ENCODE measurements at regions not wholly inside any gene's neighbourhood (a gene's known extent, or its start where the extent isn't known, plus 50 kb on each side); places are given as distances from the start of the nearest gene placed in this dataset.
"Not testable (repeated sequence)": the region's sequence is repeated elsewhere in the genome, so short reads cannot be mapped to it uniquely, and the experiment has no call there.

- DNase-seq = no peak
- ATAC-seq = no peak
Observed at GRCh38 chr13:68645814-68646213, 1415.7 kb upstream of the PCDH9 start.

DNA sequence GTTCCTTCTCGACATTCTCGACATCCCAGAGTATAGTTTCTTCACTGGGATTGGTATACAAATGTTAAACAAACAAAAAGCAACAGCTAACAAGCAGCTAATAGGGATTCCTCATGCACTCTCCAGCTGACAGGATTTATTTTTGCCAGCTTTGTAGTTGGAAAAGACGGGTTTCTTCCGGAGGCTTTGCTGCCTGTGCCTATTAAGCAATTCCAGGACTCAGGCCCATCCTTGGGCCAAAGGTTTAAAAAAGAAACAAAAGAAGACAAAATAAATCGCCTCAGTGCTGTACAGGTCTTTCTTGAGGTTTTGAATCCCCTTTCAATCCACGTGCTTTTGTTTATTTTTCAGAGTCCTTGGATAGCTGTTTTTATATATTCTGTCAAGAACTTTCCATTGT lies 1414.5 kb upstream of the PCDH9 start:
- no peak for ATAC-seq
- no peak for DNase-seq

- no peak for ATAC-seq
- no peak for DNase-seq
Observed at GRCh38 chr13:68636784-68637183, 1406.6 kb upstream of the PCDH9 start.

- DNase-seq = no peak
- ATAC-seq = no peak
Observed at GRCh38 chr13:68628994-68629393, 1398.9 kb upstream of the PCDH9 start.

DNA sequence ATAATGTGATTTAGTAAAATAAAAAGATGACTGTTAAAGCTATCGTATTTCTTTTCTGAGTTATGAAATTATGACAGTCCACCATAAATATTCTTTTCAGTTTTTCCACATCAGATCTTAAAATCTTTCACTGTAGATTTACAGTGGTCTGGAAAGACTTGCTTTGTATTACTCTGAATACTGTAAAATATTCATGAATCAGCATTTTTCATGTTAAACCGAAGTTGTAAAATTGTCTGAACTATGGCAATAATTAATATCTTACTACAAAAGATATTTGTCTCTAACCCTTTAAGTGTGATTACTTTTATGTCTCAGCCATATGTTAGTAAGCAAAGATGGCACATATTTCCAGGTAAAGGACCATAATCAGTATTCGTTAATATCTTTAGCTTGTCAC lies 1397.2 kb upstream of the PCDH9 start:
- no peak for DNase-seq
- no peak for ATAC-seq

DNA sequence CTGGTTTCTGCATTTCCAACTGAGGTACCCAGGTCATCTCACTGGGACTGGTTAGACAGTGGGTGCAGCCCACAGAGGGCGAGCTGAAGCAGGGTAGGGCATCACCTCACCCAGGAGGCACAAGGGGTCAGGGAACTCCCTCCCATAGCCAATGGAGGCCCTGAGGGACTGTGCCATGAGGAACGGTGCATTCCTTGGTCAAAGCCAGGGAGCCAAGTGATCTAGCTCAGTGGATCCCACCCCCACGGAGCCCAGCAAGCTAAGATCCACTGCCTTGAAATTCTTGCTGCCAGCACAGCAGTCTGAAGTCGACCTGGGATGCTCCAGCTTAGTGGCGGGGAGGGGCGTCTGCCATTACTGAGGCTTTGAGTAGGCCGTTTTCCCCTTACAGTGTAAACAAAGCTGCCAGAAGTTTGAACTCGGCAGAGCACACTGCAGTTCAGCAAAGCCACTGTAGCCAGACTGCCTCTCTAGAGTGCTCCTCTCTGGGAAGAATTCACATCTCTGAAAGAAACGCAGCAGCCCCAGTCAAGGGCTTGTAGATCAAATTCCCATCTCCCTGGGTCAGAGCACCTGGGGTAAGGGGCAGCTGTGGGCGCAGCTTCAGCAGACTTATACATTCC lies 1386.6 kb upstream of the PCDH9 start:
- no peak for DNase-seq
- ATAC-seq = no peak

GRCh38 chr13:68609661-68610060 lies 1379.5 kb upstream of the PCDH9 start:
- no peak for DNase-seq
- ATAC-seq = no peak

DNA sequence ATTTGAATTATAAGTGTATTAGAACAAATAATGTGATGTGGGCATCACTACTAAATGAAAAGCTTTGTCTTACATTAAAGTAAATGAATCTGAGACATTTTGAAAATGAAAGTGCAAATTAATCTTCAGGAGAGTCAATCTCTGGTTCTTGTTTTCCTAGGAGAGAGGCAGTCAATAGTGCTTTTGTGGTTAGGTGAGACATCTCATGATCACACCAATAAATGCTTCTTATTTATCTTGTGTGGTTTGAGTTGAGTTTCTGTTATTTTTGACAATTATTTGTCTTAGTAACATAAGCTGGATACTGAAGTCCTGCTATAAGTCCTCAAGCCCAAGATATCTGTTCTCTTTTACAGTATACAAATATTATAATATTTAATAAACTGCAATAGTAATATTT lies 1378.0 kb upstream of the PCDH9 start:
- ATAC-seq = no peak
- DNase-seq = no peak

DNA sequence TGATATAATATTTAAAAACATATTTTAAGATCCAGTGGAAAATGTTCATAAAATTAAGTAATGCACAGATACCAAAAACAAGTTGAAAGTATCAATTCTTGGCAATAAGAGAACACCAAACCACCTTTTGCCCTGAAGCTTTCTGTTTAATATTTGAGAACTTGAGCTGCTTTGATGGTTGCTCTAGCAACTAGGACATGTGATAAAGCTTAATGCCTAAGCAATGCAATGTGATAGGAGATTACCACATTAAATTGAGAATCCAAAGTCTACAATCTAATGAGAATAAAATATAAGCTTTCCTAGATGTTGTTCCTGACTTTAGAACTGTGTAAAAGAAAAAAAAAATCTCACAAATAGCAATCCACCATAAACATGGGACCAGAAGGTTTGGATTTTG lies 1367.5 kb upstream of the PCDH9 start:
- ATAC-seq (no peak), DNase-seq (no peak)

- DNase-seq (no peak), ATAC-seq (no peak)
Observed at GRCh38 chr13:68588623-68589022, 1358.5 kb upstream of the PCDH9 start.

- no peak for ATAC-seq
- DNase-seq = no peak
Observed at GRCh38 chr13:68584776-68585175, 1354.6 kb upstream of the PCDH9 start.

- no peak for ATAC-seq
Observed at GRCh38 chr13:68574053-68574452, 1343.9 kb upstream of the PCDH9 start.

GRCh38 chr13:68551701-68552522 lies 1321.8 kb upstream of the PCDH9 start:
- DNase-seq = no peak
- no peak for ATAC-seq

More at GRCh38 chr13:68574053-68574452, 1343.9 kb upstream of the PCDH9 start:
- DNase-seq = no peak

DNA sequence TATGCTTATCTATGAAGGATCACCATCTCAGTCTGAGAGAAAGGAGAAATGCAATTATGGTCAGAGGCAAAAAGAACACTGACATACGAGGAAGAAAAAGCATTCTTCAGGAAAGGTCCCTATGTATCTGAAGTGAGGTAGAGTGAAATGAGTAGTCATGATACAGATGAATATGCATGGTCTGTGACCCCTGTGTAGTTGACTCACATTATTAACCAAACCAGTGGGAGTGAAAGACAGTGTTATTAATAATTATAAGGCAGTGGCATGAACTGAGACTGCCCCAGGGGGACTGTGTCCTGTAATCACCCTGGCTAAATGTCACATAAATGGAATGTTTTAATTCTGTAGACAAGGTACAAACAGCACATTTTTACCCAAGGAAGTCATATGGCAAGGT lies 1320.2 kb upstream of the PCDH9 start:
- no peak for DNase-seq

DNA sequence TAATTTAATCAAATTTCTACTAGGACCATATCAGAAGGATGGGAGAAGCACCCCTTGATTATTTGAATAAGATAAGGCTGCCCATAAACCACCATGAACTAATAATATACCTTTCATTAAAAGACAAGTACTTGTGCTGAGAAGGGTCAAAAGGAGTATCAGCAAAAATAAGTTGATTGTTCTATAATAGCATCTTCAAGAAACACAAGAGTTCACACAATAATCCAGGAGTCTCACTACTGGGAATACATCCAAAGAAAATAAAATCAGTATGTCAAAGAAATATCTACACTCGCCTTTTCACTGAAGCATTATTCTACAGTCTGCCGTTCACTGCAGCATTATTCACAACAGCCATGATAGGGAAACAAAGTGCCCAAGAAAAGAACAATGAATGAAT lies 1310.1 kb upstream of the PCDH9 start:
- DNase-seq = no peak
- ATAC-seq = no peak

More for the DNA sequence above, 1320.2 kb upstream of the PCDH9 start:
- ATAC-seq = no peak

DNA sequence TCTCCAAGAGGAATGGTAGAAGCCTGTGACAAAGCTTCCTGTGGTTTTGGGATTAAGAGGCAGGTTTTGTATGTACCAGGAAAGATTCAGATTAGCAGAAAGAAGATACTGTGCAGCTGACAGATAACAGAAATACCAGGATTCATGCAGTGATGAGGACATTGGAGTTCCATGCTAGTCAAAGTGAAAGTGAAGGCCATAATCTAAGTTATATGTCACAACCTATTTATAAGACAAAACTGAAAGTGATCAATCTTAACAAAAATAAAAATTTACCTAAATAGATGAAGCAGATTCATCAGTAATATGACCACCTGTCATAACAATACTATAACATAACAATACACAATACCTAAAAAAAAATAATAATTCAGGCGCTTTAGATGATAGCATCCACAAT lies 1305.2 kb upstream of the PCDH9 start:
- no peak for ATAC-seq
- no peak for DNase-seq

DNA sequence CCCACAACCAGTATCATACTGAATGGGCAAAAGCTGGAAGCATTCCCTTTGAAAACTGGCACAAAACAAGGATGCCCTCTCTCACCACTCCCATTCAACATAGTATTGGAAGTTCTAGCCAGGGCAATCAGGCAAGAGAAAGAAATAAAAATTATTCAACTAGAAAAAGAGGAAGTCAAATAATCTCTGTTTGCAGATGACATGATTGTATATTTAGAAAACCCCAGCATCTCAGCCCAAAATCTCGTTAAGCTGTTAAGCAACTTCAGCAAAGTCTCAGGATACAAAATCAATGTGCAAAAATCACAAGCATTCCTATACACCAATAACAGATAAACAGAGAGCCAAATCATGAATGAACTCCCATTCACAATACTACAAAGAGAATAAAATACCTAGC lies 1297.0 kb upstream of the PCDH9 start:
- DNase-seq, ATAC-seq: not testable (repeated sequence)

DNA sequence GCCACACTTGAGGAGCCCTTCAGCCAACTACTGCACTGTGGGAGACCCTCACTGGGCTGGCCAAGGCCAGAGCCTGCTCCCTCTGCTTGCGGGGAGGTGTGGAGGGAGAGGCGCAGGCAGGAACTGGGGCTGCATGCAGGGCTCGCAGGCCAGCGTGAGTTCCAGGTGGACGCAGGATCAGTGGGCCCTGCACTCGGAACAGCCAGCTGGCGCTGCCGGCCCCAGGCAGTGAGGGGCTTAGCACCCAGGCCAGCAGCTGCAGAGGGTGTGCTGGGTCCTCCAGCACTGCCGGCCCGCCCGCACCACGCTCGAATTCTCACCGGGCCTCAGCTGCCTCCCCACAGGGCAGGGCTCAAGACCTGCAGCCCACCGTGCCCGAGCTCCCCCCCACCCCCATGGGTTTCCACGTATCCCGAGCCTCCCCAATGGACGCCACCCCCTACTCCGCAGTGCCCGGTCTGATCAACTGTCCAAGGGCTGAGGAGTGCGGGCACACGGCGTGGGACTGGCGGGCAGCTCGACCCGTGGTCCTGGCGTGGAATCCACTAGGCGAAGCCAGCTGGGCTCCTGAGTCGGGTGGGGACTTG lies 1293.8 kb upstream of the PCDH9 start:
- DNase-seq = no peak
- ATAC-seq = no peak

DNA sequence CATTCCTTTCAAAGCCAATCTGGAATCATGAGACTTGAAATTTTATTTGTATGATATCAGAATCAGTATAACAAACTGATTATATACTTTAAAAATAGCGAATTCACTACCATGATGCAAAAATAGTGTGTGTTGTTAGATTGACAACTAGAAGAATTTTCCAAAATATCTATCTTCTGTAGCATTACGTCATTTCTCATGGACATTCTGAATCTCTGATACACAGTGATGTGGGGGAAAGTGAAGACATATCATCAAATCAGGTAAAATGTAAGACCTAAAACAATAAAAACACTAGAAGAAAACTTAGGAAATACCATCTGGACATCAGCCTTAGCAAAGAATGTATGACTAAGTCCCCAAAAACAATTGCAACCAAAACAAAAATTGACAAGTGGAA lies 1292.0 kb upstream of the PCDH9 start:
- DNase-seq (no peak), ATAC-seq (no peak)

GRCh38 chr13:68509734-68510621 lies 1279.8 kb upstream of the PCDH9 start:
- DNase-seq = no peak
- no peak for ATAC-seq

DNA sequence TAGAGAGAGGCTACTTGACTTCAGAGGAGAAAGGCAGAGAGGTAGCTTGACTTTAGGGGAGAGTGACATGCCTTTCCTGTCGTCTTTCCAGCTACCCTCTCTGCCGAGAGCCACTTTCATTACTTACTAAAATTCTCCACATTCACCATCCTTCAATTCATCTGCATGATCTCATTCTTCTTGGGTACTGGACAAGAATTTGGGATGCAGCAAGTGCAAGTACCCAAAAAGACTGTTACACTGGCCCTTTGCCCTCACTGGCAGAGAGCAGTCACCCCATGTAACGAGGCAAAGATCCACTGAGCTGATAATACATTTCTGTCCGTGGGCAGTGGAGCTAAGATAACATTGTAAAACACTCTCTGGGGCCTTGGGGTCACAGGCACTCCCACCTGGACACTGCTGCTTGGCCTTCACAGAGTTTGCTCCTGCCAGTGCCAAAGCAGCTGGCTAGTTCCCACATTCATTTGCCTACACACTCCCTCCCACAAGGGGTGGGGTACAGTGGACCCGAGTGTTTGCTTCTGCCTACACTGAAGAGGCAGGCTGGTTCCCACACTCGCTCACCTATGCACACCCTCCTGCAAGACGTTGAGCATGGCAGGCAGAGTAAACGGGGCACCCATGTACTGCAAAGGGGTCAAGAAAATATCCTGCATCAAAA lies 1276.9 kb upstream of the PCDH9 start:
- ATAC-seq (no peak), DNase-seq (no peak)

DNA sequence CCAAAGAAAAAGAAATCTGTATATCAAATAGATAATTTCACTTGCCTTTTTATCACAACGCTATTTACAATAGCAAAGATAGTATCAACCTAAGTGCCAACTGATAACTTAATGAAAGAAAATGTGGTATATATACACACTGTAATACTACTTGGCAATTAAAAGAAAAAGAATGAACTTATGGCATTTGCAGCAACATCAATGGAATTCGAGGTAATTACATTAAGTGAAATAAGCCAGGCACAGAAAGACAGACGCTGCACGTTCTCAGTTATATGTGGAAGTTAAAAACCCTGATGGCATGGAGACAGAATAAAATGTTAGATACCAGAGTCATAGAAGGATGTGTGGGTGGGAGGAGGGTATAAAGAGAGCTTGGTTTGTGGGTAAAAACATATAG lies 1260.5 kb upstream of the PCDH9 start:
- DNase-seq = no peak
- ATAC-seq = no peak
